H1 (cell line): ENCODE measurements at regions not wholly inside any gene's neighbourhood (a gene's known extent, or its start where the extent isn't known, plus 50 kb on each side); places are given as distances from the start of the nearest gene placed in this dataset.

Experiments
- CTCF ChIA-PET: fragments of 300-600 bp; sonication (Branson Sonifier 250); formaldehyde crosslinking; loops from one replicate; lab custom pipeline; 2021; ENCODE audit not compliant: partially characterized antibody; lab: Charles Lee
- POLR2A ChIA-PET: fragments of 300-600 bp; sonication (Branson Sonifier 250); formaldehyde crosslinking; loops from one replicate; lab custom pipeline; 2021; ENCODE audit warnings: inconsistent platforms; ENCODE audit not compliant: partially characterized antibody; lab: Charles Lee
- DNase-seq, 2 experiments: peaks; one replicate each; pipeline versions ENCODE4 v3.0.0 to v3.0.0-alpha.2; 2010 to 2022; ENCODE audit warnings: low spot score in 2 of 2, low read depth in 1 of 2, mixed read lengths in 1 of 2
- FAIRE-seq: peaks from 2 replicates; lab custom pipeline; 2011; peaks lifted over from hg19 to GRCh38; lab: Jason Lieb, UNC
- H2AFZ ChIP-seq: 2 replicates; pipeline ENCODE4 v1.8.1; 2012; ENCODE audit warnings: low read length, inconsistent platforms
- H2AK5ac ChIP-seq: 2 replicates; pipeline ENCODE4 v1.6.1; 2013; ENCODE audit warnings: low read depth, low read length
- H2BK120ac ChIP-seq: replicated peaks from 2 replicates; pipeline ENCODE3; 2013; ENCODE audit warnings: low read depth, low read length, inconsistent platforms
- H2BK12ac ChIP-seq: 2 replicates; pipeline ENCODE4 v1.6.1; 2013; ENCODE audit warnings: low read depth, low read length
- H2BK15ac ChIP-seq: 2 replicates; pipeline ENCODE4 v1.6.1; 2013; ENCODE audit warnings: low read length
- H2BK20ac ChIP-seq: 2 replicates; pipeline ENCODE4 v1.6.1; 2013; ENCODE audit warnings: low read length
- H2BK5ac ChIP-seq: 2 replicates; pipeline ENCODE4 v1.6.1; 2013; ENCODE audit warnings: low read depth, low read length
- H3K14ac ChIP-seq: 2 replicates; pipeline ENCODE4 v1.6.1; 2013; ENCODE audit warnings: inconsistent platforms; ENCODE audit not compliant: insufficient read length
- H3K18ac ChIP-seq: 2 replicates; pipeline ENCODE4 v1.6.1; 2013; ENCODE audit warnings: low read length; ENCODE audit errors: extremely low read depth
- H3K23ac ChIP-seq: 2 replicates; pipeline ENCODE4 v1.6.1; 2013; ENCODE audit warnings: inconsistent platforms; ENCODE audit not compliant: insufficient read length
- H3K23me2 ChIP-seq: 2 replicates; pipeline ENCODE4 v1.6.1; 2013; ENCODE audit warnings: low read depth, low read length
- H3K27ac ChIP-seq: 2 replicates; pipeline ENCODE4 v1.6.1; 2011; ENCODE audit warnings: low read depth, low read length, inconsistent platforms
- H3K27me3 ChIP-seq, 4 experiments: replicated peaks in 1 of 4; 1 replicate in 1 of 4; 2 replicates in 3 of 4; pipeline versions ENCODE4 v1.6.1 to v1.8.1; 2011 to 2013; ENCODE audit warnings: low read length in 3 of 4, mild to moderate bottlenecking in 3 of 4, inconsistent platforms in 2 of 4, mixed read lengths in 2 of 4, moderate library complexity in 1 of 4; ENCODE audit not compliant: control insufficient read depth in 3 of 4, insufficient read depth in 3 of 4; ENCODE audit errors: extremely low read depth in 1 of 4
- H3K36me3 ChIP-seq, 4 experiments: 2 replicates each; pipeline versions ENCODE4 v1.6.1 to v1.8.1; 2011 to 2013; ENCODE audit warnings: mild to moderate bottlenecking in 4 of 4, low read length in 3 of 4, moderate library complexity in 2 of 4, control low read depth in 1 of 4, inconsistent platforms in 1 of 4; ENCODE audit not compliant: insufficient read depth in 4 of 4, control insufficient read depth in 2 of 4
- H3K4ac ChIP-seq: replicated peaks from 2 replicates; pipeline ENCODE3; 2013; ENCODE audit warnings: low read length, low read depth, mixed read lengths, inconsistent platforms; ENCODE audit not compliant: insufficient read length
- H3K4me1 ChIP-seq, 4 experiments: replicated peaks in 1 of 4; 1 replicate in 1 of 4; 2 replicates in 3 of 4; pipeline versions ENCODE4 v1.6.1 to v1.8.1; 2011 to 2013; ENCODE audit warnings: low read length in 3 of 4, inconsistent platforms in 2 of 4, mixed read lengths in 1 of 4; ENCODE audit not compliant: insufficient read depth in 4 of 4, control insufficient read depth in 3 of 4
- H3K4me2 ChIP-seq, 2 experiments: 2 replicates each; pipeline versions ENCODE4 v1.6.1 to v1.8.1; 2011 to 2013; ENCODE audit warnings: low read depth in 2 of 2, low read length in 2 of 2, control low read depth in 1 of 2, inconsistent platforms in 1 of 2, mild to moderate bottlenecking in 1 of 2; ENCODE audit not compliant: insufficient read depth in 1 of 2
- H3K4me3 ChIP-seq, 4 experiments: fragments of 200-600, 300-600 bp in 1 of 4; sonication (generic), shearing (Covaris generic), sonication (Bioruptor Twin) in 1 of 4; 2 replicates each; pipeline versions ENCODE4 v1.5.1 to v1.8.1; 2011 to 2016; ENCODE audit warnings: low read length in 4 of 4, low read depth in 3 of 4, control low read depth in 2 of 4, inconsistent platforms in 2 of 4, mild to moderate bottlenecking in 2 of 4, mixed read lengths in 1 of 4, moderate library complexity in 1 of 4; ENCODE audit not compliant: insufficient read depth in 2 of 4; ENCODE audit errors: extremely low read depth in 1 of 4
- H3K56ac ChIP-seq: replicated peaks from 2 replicates; pipeline ENCODE3; 2013; ENCODE audit warnings: low read depth, mild to moderate bottlenecking, mixed read lengths, low read length, inconsistent platforms; ENCODE audit not compliant: insufficient read length
- H3K79me1 ChIP-seq: 2 replicates; pipeline ENCODE4 v1.6.1; 2013; ENCODE audit warnings: low read depth, low read length, control low read depth
- H3K79me2 ChIP-seq, 2 experiments: 2 replicates each; pipeline versions ENCODE4 v1.6.1 to v1.8.1; 2012 to 2013; ENCODE audit warnings: low read length in 2 of 2, mild to moderate bottlenecking in 2 of 2, inconsistent platforms in 1 of 2; ENCODE audit not compliant: insufficient read depth in 2 of 2, control insufficient read depth in 1 of 2
- H3K9ac ChIP-seq, 4 experiments: replicated peaks in 1 of 4; 1 replicate in 1 of 4; 2 replicates in 3 of 4; pipeline versions ENCODE4 v1.6.1 to v1.8.1; 2011 to 2013; ENCODE audit warnings: low read depth in 3 of 4, low read length in 3 of 4, control low read depth in 2 of 4, mild to moderate bottlenecking in 2 of 4, moderate library complexity in 2 of 4, inconsistent platforms in 1 of 4; ENCODE audit errors: extremely low read depth in 1 of 4
- H3K9me3 ChIP-seq, 2 experiments: 2 replicates each; pipeline versions ENCODE4 v1.6.1 to v1.8.1; 2012 to 2013; ENCODE audit warnings: mild to moderate bottlenecking in 2 of 2, moderate library complexity in 2 of 2, control low read depth in 1 of 2, inconsistent platforms in 1 of 2, low read depth in 1 of 2, low read length in 1 of 2, mixed read lengths in 1 of 2; ENCODE audit not compliant: insufficient read depth in 2 of 2
- H4K20me1 ChIP-seq, 2 experiments: replicated peaks in 1 of 2; 2 replicates each; pipeline versions ENCODE3 to v1.8.1; 2011 to 2013; ENCODE audit warnings: inconsistent platforms in 2 of 2, low read length in 2 of 2, mild to moderate bottlenecking in 1 of 2; ENCODE audit not compliant: insufficient read depth in 2 of 2, control insufficient read depth in 1 of 2
- H4K5ac ChIP-seq: 2 replicates; pipeline ENCODE4 v1.6.1; 2013; ENCODE audit warnings: low read length, low read depth, mixed read lengths, inconsistent platforms; ENCODE audit not compliant: insufficient read length
- H4K8ac ChIP-seq: 2 replicates; pipeline ENCODE4 v1.8.0; 2013; ENCODE audit warnings: mild to moderate bottlenecking, moderate library complexity, low read length, inconsistent platforms; ENCODE audit not compliant: insufficient read depth; ENCODE audit errors: extremely low read depth
- H4K91ac ChIP-seq: replicated peaks from 2 replicates; pipeline ENCODE3; 2013; ENCODE audit warnings: low read length, mixed read lengths, inconsistent platforms; ENCODE audit not compliant: insufficient read length
- BRCA1 ChIP-seq: IDR thresholded peaks from 2 replicates; pipeline ENCODE4 v1.6.1; 2012; ENCODE audit warnings: low read depth, low read length, improper control_type of control experiment
- CHD2 ChIP-seq: IDR thresholded peaks from 2 replicates; pipeline ENCODE4 v1.6.1; 2012; ENCODE audit warnings: low read length, improper control_type of control experiment
- FOSL1 ChIP-seq: IDR thresholded peaks from 2 replicates; pipeline ENCODE4 v1.6.1; 2011; ENCODE audit warnings: mild to moderate bottlenecking, low read depth, low read length, moderate library complexity; ENCODE audit not compliant: insufficient read depth
- GABPA ChIP-seq: IDR thresholded peaks from 2 replicates; pipeline ENCODE4 v1.6.1; 2011; ENCODE audit warnings: mild to moderate bottlenecking, low read length, moderate library complexity, borderline replicate concordance; ENCODE audit not compliant: insufficient read depth
- KDM1A ChIP-seq: fragments of 200-600, 300-600 bp; sonication (generic); IDR thresholded peaks from 2 replicates; pipeline ENCODE4 v1.7.1; 2016; ENCODE audit warnings: mild to moderate bottlenecking, low read length, borderline replicate concordance
- NANOG ChIP-seq: IDR thresholded peaks from 2 replicates; pipeline ENCODE4 v1.6.1; 2011; ENCODE audit warnings: low read length, low read depth, mild to moderate bottlenecking, inconsistent platforms; ENCODE audit not compliant: insufficient read depth, poor library complexity, severe bottlenecking
- POU5F1 ChIP-seq: IDR thresholded peaks from 2 replicates; pipeline ENCODE4 v1.6.1; 2011; ENCODE audit warnings: low read depth, mild to moderate bottlenecking, low read length, moderate library complexity
- RAD21 ChIP-seq, 2 experiments: IDR thresholded peaks in 1 of 2; conservative IDR thresholded peaks in 1 of 2; 2 replicates each; pipeline ENCODE4 v1.6.1; 2011; ENCODE audit warnings: low read depth in 2 of 2, low read length in 2 of 2, improper control_type of control experiment in 1 of 2, inconsistent platforms in 1 of 2, mild to moderate bottlenecking in 1 of 2, moderate library complexity in 1 of 2
- SAP30 ChIP-seq: fragments of 300-600 bp; sonication (generic); IDR thresholded peaks from 2 replicates; pipeline ENCODE4 v1.7.1; 2012; ENCODE audit warnings: low read length, moderate library complexity, mild to moderate bottlenecking, inconsistent platforms; ENCODE audit not compliant: insufficient read depth, insufficient replicate concordance
- SRF ChIP-seq: IDR thresholded peaks from 2 replicates; pipeline ENCODE4 v1.6.1; 2011; ENCODE audit warnings: mild to moderate bottlenecking, low read depth, low read length, moderate library complexity
- WGBS, 2 experiments: shearing (Covaris generic) in 1 of 2; methylation state at CpG; one replicate each; pipeline versions ENCODE4 v1.1.6 to v1.1.7; 2013 to 2015; ENCODE audit warnings: low lambda C conversion rate in 2 of 2, mixed read lengths in 2 of 2, inconsistent platforms in 1 of 2, low coverage in 1 of 2, missing lambda C conversion rate in 1 of 2; ENCODE audit not compliant: insufficient replicate concordance in 2 of 2, insufficient coverage in 1 of 2, insufficient read length in 1 of 2; ENCODE audit errors: extremely low coverage in 1 of 2, missing lambda C conversion rate in 1 of 2; 5-methylcytosine and 5-hydroxymethylcytosine counted together
- TF ChIP-seq, protein P1 (sequence below): IDR thresholded peaks from 2 replicates; pipeline ENCODE4 v1.6.1; 2012; ENCODE audit warnings: inconsistent platforms

DNA sequence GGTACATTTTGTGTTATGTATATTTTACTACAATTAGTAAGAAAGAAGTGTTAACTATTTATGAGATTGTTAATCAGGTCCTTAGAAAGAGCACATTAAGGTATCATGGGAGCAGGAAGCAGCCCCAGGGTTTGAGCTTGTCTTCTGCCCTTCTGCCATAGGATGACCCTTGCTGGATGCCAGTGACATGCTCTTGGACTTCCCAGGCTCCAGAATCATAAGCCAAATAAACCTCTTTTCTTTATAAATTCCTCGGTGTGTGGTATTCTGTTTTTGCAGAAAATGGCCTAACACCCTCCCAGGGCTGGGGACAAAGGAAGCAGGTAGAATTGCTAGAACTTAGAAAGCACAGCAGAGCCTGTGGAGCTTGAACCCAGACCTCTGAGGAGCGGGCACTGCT, 164.7 kb downstream of the VRK1 start:
- Histone ChIP-seq H3K23me2 (no peaks in the 10 kb centered on the region), H3K79me1 (no peaks in the 10 kb centered on the region), H3K14ac (no peak overlapping the region), H3K18ac (no peak overlapping the region), H4K20me1 (no peaks in the 10 kb centered on the region), H3K9ac (no peak overlapping the region), H3K79me2 (no peaks in the 10 kb centered on the region), H3K4me3 (no peak overlapping the region), H2BK15ac (no peak overlapping the region), H2AFZ (no peak overlapping the region), H3K4me2 (no peak overlapping the region), H4K8ac (no peak overlapping the region), H4K5ac (no peak overlapping the region), H2AK5ac (no peak overlapping the region), H3K36me3 (no peaks in the 10 kb centered on the region), H3K56ac (no peak overlapping the region), H3K4me1 (peaks cover 0 to 9% (median 2%) of the 10 kb centered on the region in 4 experiments; a peak in 4 of 7 replicates), H3K9me3 (peaks cover 0 to 2% of the 10 kb centered on the region in 2 experiments; a peak in 1 of 4 replicates), H3K27me3 (no peaks in the 10 kb centered on the region), H3K4ac (no peak overlapping the region), H2BK5ac (no peak overlapping the region), H3K27ac (no peak overlapping the region), H4K91ac (peak overlapping the region; percentile 20), H3K23ac (no peak overlapping the region), H2BK12ac (no peak overlapping the region), H2BK120ac (no peak overlapping the region), H2BK20ac (no peak overlapping the region)
- FAIRE-seq (no peak), DNase-seq (no peak)
- ChIA-PET POLR2A (no interaction called here), CTCF (interaction anchor here (1.4 to 1.5 kb wide), 2 partner anchors 14 to 18 kb away, joined by 3 to 4 read pairs; no protein-coding TSS in a partner anchor)
- 47% methylated on average over 2 of the region's 2 CpGs; no CpG with 5 or more reads in 1 of the 2 experiments for WGBS, 2 experiments
- TF ChIP-seq FOSL1: no peak
- TF ChIP-seq, protein P1, sequence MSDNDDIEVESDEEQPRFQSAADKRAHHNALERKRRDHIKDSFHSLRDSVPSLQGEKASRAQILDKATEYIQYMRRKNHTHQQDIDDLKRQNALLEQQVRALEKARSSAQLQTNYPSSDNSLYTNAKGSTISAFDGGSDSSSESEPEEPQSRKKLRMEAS: no peak
- no peak for TF ChIP-seq CHD2
- TF ChIP-seq POU5F1: no peak
- no peak for TF ChIP-seq RAD21 (IDR thresholded peaks at IDR 0.05 in 1 of 2, conservative IDR thresholded peaks at IDR 0.05 in 1 of 2; ENCODE audit: low read depth in 2 of 2, low read length in 2 of 2)
- TF ChIP-seq NANOG: no peak
- no peak for TF ChIP-seq SRF
- no peak for TF ChIP-seq BRCA1
- no peak for TF ChIP-seq KDM1A
- no peak for TF ChIP-seq GABPA
- TF ChIP-seq SAP30: no peak
